Neutrophil (primary cell): ENCODE measurements at regions not wholly inside any gene's neighbourhood (a gene's known extent, or its start where the extent isn't known, plus 50 kb on each side); places are given as distances from the start of the nearest gene placed in this dataset.

ENCODE experiments used
- H3K27ac ChIP-seq: fragments of 200-600 bp; sonication (generic); 2 replicates; pipeline ENCODE4 v1.5.1; 2016; ENCODE audit warnings: mild to moderate bottlenecking, moderate library complexity
- H3K27me3 ChIP-seq: fragments of 200-600 bp; sonication (generic); 2 replicates; pipeline ENCODE4 v1.6.0; 2016; ENCODE audit warnings: mild to moderate bottlenecking
- H3K36me3 ChIP-seq: fragments of 200-600 bp; sonication (generic); 2 replicates; pipeline ENCODE4 v1.5.1; 2017
- H3K4me1 ChIP-seq, 2 experiments: fragments of 200-600 bp in 1 of 2; sonication (generic) in 1 of 2; 1 replicate in 1 of 2; 2 replicates in 1 of 2; pipeline versions ENCODE4 v1.5.1 to v1.6.1; 2013 to 2016; ENCODE audit warnings: low read depth in 1 of 2, low read length in 1 of 2, mild to moderate bottlenecking in 1 of 2, moderate library complexity in 1 of 2; ENCODE audit not compliant: control insufficient read depth in 1 of 2, insufficient read depth in 1 of 2
- H3K4me3 ChIP-seq, 2 experiments: fragments of 200-600 bp in 1 of 2; sonication (generic) in 1 of 2; 1 replicate in 1 of 2; 2 replicates in 1 of 2; pipeline ENCODE4 v1.5.1; 2013 to 2016; ENCODE audit warnings: low read depth in 1 of 2, low read length in 1 of 2, mild to moderate bottlenecking in 1 of 2, moderate library complexity in 1 of 2
- H3K9me3 ChIP-seq: fragments of 200-600 bp; sonication (generic); 2 replicates; pipeline ENCODE4 v1.5.1; 2016
- TF ChIP-seq, protein P1 (sequence below): fragments of 200-600 bp; sonication (generic); IDR thresholded peaks from 2 replicates; pipeline ENCODE4 v1.5.1; 2016; ENCODE audit warnings: antibody characterized with exemption

DNA sequence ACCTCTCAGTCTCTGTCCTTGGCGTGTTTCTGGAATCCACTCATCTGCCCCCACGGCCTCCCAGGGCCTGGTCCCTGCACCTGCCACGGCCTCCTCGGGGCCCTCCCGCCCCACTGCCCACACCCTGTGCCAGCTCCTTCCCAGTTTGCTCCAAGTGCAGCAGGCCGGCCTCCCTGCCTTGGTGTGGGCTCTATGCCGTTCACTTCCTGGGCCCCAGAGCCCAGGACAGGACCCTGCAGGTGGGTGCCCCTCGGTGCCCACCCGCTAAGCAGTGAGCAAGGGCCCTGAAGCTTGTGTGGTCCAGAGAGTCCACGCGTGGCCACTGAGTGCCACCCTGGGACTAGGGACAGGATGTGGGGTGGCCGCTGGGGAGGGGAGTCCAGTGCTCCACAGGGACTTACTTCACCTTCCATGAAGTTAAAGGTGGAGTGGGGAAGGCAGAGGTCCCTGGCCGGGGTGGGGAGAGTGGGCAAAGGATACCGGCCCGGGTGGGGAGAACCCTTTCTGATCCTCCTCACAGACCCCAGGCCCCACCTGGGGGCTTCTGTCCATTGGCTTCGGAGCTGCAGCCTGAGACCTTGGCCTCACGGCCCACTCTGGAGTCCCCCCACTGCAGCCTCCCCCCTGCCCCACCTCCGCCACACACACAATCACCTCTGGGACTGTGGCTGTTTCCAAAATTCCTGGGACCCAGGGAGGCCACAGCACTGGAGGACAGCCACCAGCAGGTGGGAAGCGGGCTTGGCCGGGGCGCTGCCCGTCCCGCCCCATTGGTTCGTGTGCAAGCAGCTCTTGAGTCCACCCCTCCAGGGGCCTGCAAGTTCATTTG is 60.0 kb upstream of the NKX1-1 start:
- H3K9me3 ChIP-seq, result no peaks in the 10 kb centered on the region
- TF ChIP-seq, protein P1, sequence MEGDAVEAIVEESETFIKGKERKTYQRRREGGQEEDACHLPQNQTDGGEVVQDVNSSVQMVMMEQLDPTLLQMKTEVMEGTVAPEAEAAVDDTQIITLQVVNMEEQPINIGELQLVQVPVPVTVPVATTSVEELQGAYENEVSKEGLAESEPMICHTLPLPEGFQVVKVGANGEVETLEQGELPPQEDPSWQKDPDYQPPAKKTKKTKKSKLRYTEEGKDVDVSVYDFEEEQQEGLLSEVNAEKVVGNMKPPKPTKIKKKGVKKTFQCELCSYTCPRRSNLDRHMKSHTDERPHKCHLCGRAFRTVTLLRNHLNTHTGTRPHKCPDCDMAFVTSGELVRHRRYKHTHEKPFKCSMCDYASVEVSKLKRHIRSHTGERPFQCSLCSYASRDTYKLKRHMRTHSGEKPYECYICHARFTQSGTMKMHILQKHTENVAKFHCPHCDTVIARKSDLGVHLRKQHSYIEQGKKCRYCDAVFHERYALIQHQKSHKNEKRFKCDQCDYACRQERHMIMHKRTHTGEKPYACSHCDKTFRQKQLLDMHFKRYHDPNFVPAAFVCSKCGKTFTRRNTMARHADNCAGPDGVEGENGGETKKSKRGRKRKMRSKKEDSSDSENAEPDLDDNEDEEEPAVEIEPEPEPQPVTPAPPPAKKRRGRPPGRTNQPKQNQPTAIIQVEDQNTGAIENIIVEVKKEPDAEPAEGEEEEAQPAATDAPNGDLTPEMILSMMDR, result no peak
- peaks cover 43% of the 10 kb centered on the region for H3K27me3 ChIP-seq
- no peak overlapping the region for H3K4me3 ChIP-seq
- H3K4me1 ChIP-seq, result no peaks in the 10 kb centered on the region
- no peaks in the 10 kb centered on the region for H3K36me3 ChIP-seq
- no peak overlapping the region for H3K27ac ChIP-seq

DNA sequence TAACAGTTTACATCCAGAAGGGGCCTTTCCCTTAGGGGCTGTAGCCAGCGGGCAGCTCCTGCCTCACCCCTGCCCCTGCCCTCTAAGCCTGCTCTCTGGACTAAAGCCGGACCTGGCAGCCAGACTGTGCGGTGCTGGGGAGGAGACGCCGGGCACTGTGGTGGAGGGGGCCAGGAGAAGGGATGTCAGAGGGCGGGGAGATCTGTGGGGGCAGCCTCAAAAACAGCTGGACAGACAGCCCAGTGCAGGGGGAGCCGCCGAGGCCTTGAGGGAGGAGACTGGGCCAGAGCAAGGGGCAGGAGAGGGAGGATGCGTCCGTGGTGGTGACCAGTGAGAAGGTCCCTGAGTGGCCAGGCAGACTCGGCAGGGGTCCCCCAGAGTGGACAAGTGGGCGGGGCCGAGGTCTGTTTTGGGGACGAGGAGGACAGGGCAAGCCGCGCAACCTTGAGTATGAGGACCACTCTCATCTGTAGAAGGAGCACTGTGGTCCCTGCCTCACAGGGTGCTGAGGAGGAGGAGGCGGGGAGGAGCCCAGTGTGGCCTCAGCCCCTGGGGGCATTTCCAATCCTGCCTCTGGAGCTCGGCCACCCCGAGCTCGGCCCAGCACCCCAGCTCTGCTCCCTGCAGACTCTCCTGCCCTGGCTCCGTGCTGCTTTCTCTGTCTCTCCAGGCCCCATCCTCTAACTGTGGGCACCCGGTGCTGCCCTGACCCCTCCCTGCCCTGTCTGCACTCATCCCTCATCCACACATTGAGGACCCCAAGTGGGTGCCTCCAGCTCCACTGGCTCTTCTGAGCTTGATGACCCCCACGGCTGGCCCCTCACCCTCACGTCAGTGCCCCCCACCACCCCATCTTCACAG is 59.2 kb upstream of the NKX1-1 start:
- Histone ChIP-seq H3K27me3 (peaks cover 40% of the 10 kb centered on the region), H3K4me1 (no peaks in the 10 kb centered on the region), H3K9me3 (no peaks in the 10 kb centered on the region), H3K36me3 (no peaks in the 10 kb centered on the region), H3K27ac (no peak overlapping the region), H3K4me3 (no peak overlapping the region)
- TF ChIP-seq, protein P1, result no peak

DNA sequence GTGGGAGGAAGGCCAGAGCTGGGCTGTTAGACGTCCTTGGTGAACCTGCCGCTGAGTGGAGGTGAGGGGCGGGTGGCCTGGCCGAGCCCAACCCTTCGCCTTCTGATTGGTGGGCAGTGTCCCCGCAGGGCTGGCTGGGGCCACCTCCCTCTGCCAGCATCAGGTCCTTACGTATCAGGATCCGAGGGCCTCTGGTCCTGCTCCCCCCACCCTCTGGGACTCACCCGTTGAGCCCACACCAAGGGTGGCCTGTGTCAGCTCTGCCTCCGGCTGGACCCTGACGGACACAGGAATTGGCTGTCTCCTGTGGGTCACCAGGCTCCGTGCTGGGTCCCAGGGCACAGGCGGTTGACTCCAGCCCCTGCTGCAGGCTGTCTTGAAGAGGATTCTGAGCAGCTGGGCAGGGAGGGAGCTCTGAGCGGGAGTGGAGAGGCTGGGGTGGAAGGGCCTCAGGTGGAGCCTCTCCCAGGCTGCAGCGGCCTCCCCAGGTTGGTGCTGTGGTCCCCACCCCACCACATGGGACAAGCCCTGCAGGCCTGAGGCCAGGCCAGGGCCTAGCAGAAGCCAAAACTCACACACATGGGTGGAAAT is 58.4 kb upstream of the NKX1-1 start:
- Histone ChIP-seq H3K36me3 (no peaks in the 10 kb centered on the region), H3K9me3 (no peaks in the 10 kb centered on the region), H3K4me1 (no peaks in the 10 kb centered on the region), H3K27me3 (peaks cover 40% of the 10 kb centered on the region), H3K27ac (no peak overlapping the region), H3K4me3 (no peak overlapping the region)
- TF ChIP-seq, protein P1, result no peak

DNA sequence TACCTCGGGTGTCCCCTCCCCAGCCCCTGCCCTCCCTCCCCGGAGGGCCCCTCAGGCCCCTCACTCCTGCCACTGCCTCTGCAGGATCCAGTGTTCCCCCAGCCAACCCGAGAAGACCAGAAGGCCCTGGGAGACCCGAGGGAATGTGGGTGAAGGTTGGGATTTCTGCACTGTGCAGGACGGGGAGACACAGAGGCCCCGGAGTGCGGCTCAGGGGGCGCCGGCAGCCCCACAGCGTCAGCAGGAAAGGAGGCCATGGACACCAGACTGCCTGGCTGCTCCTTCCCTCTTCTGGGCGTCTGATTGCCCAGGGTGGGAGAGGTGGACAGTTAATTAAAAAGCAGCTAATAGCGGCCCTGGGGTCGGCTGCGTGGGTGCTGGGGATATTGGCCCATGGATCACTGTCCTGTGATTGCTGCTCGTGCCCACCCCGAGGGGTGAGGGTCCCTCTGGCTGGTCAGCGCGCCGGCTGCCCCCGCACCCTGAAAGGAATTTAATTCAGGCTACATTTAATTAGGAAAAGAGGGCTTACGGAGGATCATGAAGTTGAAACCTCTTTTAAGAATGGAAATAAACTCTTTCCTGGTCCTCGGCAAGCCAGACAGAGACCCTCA is 57.8 kb upstream of the NKX1-1 start:
- H3K4me3 ChIP-seq, result no peak overlapping the region

More for the DNA sequence above, 57.8 kb upstream of the NKX1-1 start:
- no peaks in the 10 kb centered on the region for H3K36me3 ChIP-seq
- no peaks in the 10 kb centered on the region for H3K4me1 ChIP-seq
- no peak overlapping the region for H3K27ac ChIP-seq
- TF ChIP-seq, protein P1, result no peak
- H3K27me3 ChIP-seq, result peaks cover 44% of the 10 kb centered on the region
- H3K9me3 ChIP-seq, result no peaks in the 10 kb centered on the region
